PC-9 (cell line): ENCODE measurements at regions not wholly inside any gene's neighbourhood (a gene's known extent, or its start where the extent isn't known, plus 50 kb on each side); places are given as distances from the start of the nearest gene placed in this dataset.

ENCODE experiments used
- BruUV-seq: library from RNA; stranded (reverse); fragments of 400-500 nt; replicated peaks from 2 replicates; lab custom pipeline; 2021; lab: Mats Ljungman, UMichigan
- CTCF ChIA-PET: fragments of 300-600 bp; sonication (Branson Sonifier 250); formaldehyde crosslinking; loops from one replicate; lab custom pipeline; 2022; ENCODE audit warnings: antibody characterized with exemption; lab: Charles Lee
- POLR2A ChIA-PET: fragments of 300-600 bp; sonication (Branson Sonifier 250); formaldehyde crosslinking; loops from one replicate; lab custom pipeline; 2022; ENCODE audit warnings: antibody characterized with exemption; ENCODE audit not compliant: unreplicated experiment; lab: Charles Lee
- DNase-seq, 2 experiments: peaks; one replicate each; pipeline versions ENCODE4 v3.0.0 to v3.0.0-alpha.2; 2015 to 2022; ENCODE audit warnings: mixed read lengths in 1 of 2
- H2AFZ ChIP-seq: fragments of 200-600 bp; sonication (generic); 2 replicates; pipeline ENCODE4 v1.8.1; 2017; ENCODE audit warnings: antibody characterized with exemption
- H3F3A ChIP-seq: fragments of 200-600 bp; sonication (generic); 2 replicates; pipeline ENCODE4 v1.8.1; 2017; ENCODE audit warnings: antibody characterized with exemption, mild to moderate bottlenecking, low read depth; ENCODE audit not compliant: insufficient read depth
- H3K27ac ChIP-seq: fragments of 200-600 bp; sonication (generic); 2 replicates; pipeline ENCODE4 v1.6.1; 2016; ENCODE audit warnings: mixed run types
- H3K27me3 ChIP-seq: fragments of 200-600 bp; sonication (generic); 2 replicates; pipeline ENCODE4 v1.6.1; 2016; ENCODE audit warnings: low read depth, mixed run types; ENCODE audit not compliant: insufficient read depth
- H3K36me3 ChIP-seq: fragments of 200-600 bp; sonication (generic); 2 replicates; pipeline ENCODE4 v1.6.1; 2016; ENCODE audit warnings: low read depth, mixed run types
- H3K4me1 ChIP-seq: fragments of 200-600 bp; sonication (generic); replicated peaks from 2 replicates; pipeline ENCODE4 v1.6.1; 2016; ENCODE audit warnings: mixed run types; ENCODE audit not compliant: insufficient read depth
- H3K4me2 ChIP-seq: fragments of 200-600 bp; sonication (generic); 2 replicates; pipeline ENCODE4 v1.6.1; 2017; ENCODE audit warnings: mixed run types
- H3K4me3 ChIP-seq: fragments of 200-600 bp; sonication (generic); 2 replicates; pipeline ENCODE4 v1.6.1; 2016; ENCODE audit warnings: mixed run types
- H3K79me2 ChIP-seq: fragments of 200-600 bp; sonication (generic); 2 replicates; pipeline ENCODE4 v1.6.1; 2017; ENCODE audit warnings: low read depth, mixed run types
- H3K9me2 ChIP-seq: fragments of 200-600 bp; sonication (generic); 2 replicates; pipeline ENCODE4 v1.8.1; 2017; ENCODE audit warnings: mild to moderate bottlenecking; ENCODE audit not compliant: insufficient read depth
- H3K9me3 ChIP-seq: fragments of 200-600 bp; sonication (generic); 2 replicates; pipeline ENCODE4 v1.8.1; 2016; ENCODE audit warnings: low read depth; ENCODE audit not compliant: insufficient read depth
- H4K20me1 ChIP-seq: fragments of 200-600 bp; sonication (generic); 2 replicates; pipeline ENCODE4 v1.8.1; 2017; ENCODE audit not compliant: insufficient read depth
- CTCF ChIP-seq: fragments of 200-600 bp; sonication (generic); conservative IDR thresholded peaks from 2 replicates; pipeline ENCODE4 v1.6.1; 2017; ENCODE audit warnings: mixed run types, antibody characterized with exemption, mild to moderate bottlenecking, moderate library complexity
- EZH2 ChIP-seq: fragments of 200-600 bp; sonication (generic); IDR thresholded peaks from 2 replicates; pipeline ENCODE4 v1.8.0; 2017; ENCODE audit warnings: antibody characterized with exemption, low read depth
- intact Hi-C: fragments of 100-400 bp; cut with micrococcal nuclease; formaldehyde crosslinking; loops from one replicate; pipeline ENCODE4 v1.10.0; 2022; ENCODE audit not compliant: unreplicated experiment

GRCh38 chr12:13454991-13455777 lies 258.7 kb downstream of the EMP1 start:
- Histone ChIP-seq H3K9me2 (no peaks in the 10 kb centered on the region), H3K9me3 (no peaks in the 10 kb centered on the region), H3K4me1 (no peaks in the 10 kb centered on the region), H2AFZ (no peak overlapping the region), H3K4me3 (no peak overlapping the region), H3K36me3 (no peaks in the 10 kb centered on the region), H3K4me2 (no peak overlapping the region), H3K27me3 (no peaks in the 10 kb centered on the region), H4K20me1 (no peaks in the 10 kb centered on the region), H3K79me2 (no peaks in the 10 kb centered on the region), H3K27ac (no peak overlapping the region), H3F3A (no peaks in the 10 kb centered on the region)
- DNase-seq = no peak
- no peak for TF ChIP-seq CTCF
- TF ChIP-seq EZH2 = no peak
- ChIA-PET CTCF (no interaction called here), POLR2A (no interaction called here)
- intact Hi-C loops = no loop called here
- BruUV-seq = no TSS peak

GRCh38 chr12:13452955-13453570 lies 256.5 kb downstream of the EMP1 start:
- ChIA-PET CTCF (no interaction called here), POLR2A (no interaction called here)
- no TSS peak for BruUV-seq
- Histone ChIP-seq H3K9me2 (no peaks in the 10 kb centered on the region), H3F3A (no peaks in the 10 kb centered on the region), H3K27ac (no peak overlapping the region), H3K79me2 (no peaks in the 10 kb centered on the region), H3K4me2 (no peak overlapping the region), H3K9me3 (no peaks in the 10 kb centered on the region), H4K20me1 (no peaks in the 10 kb centered on the region), H3K4me3 (no peak overlapping the region), H3K27me3 (no peaks in the 10 kb centered on the region), H3K4me1 (peaks cover 7% of the 10 kb centered on the region; the same call in 1 of the 2 replicates), H3K36me3 (no peaks in the 10 kb centered on the region), H2AFZ (no peak overlapping the region)
- TF ChIP-seq CTCF = no peak
- intact Hi-C loops = no loop called here
- no peak for DNase-seq

- Histone ChIP-seq H3K27ac (no peak overlapping the region), H4K20me1 (no peaks in the 10 kb centered on the region), H3K9me2 (no peaks in the 10 kb centered on the region), H2AFZ (no peak overlapping the region), H3K4me2 (no peak overlapping the region), H3K79me2 (no peaks in the 10 kb centered on the region), H3K4me1 (peaks cover 7% of the 10 kb centered on the region; the same call in 1 of the 2 replicates), H3K27me3 (no peaks in the 10 kb centered on the region), H3K36me3 (no peaks in the 10 kb centered on the region), H3K4me3 (no peak overlapping the region), H3F3A (no peaks in the 10 kb centered on the region), H3K9me3 (no peaks in the 10 kb centered on the region)
- TF ChIP-seq CTCF (no peak), EZH2 (no peak)
- DNase-seq = no peak
- intact Hi-C loops = no loop called here
- ChIA-PET CTCF (interaction anchor here (0.7 kb wide), 1 partner anchor 175 kb away, joined by 10 read pairs; no protein-coding TSS in a partner anchor), POLR2A (no interaction called here)
- no TSS peak for BruUV-seq
Observed at GRCh38 chr12:13451776-13452175, 255.2 kb downstream of the EMP1 start.
